ENCODE measurements at regions not wholly inside any gene's neighbourhood (a gene's known extent, or its start where the extent isn't known, plus 50 kb on each side); places are given as distances from the start of the nearest gene placed in this dataset.

- TF ChIP-seq CSDC2 (CRISPR knock-in tag; IDR thresholded peaks at IDR 0.05) = no peak
- no peak for TF ChIP-seq ESRRG (CRISPR knock-in tag; IDR thresholded peaks at IDR 0.05)
Observed at GRCh38 chr14:55834390-55834789, 254.4 kb downstream of the KTN1 start (continued).

GRCh38 chr14:55835985-55836384 is 256.0 kb downstream of the KTN1 start:
- no peak for ATAC-seq
- TF ChIP-seq ZNF565 (CRISPR knock-in tag; conservative IDR thresholded peaks at IDR 0.05; ENCODE audit: low read depth) (no peak), ZFP3 (CRISPR knock-in tag; IDR thresholded peaks at IDR 0.05) (no peak), CREB5 (CRISPR knock-in tag; IDR thresholded peaks at IDR 0.05; ENCODE audit: low read depth) (no peak), CSDC2 (CRISPR knock-in tag; IDR thresholded peaks at IDR 0.05) (no peak), ZFP30 (CRISPR knock-in tag; IDR thresholded peaks at IDR 0.05) (no peak), PATZ1 (CRISPR knock-in tag; IDR thresholded peaks at IDR 0.05; ENCODE audit: borderline replicate concordance) (no peak), TOX (CRISPR knock-in tag; IDR thresholded peaks at IDR 0.05; ENCODE audit: borderline replicate concordance) (no peak), POU6F1 (CRISPR knock-in tag; IDR thresholded peaks at IDR 0.05; ENCODE audit: borderline replicate concordance, low read depth) (no peak), OSR1 (CRISPR knock-in tag; IDR thresholded peaks at IDR 0.05) (no peak), ZNF70 (CRISPR knock-in tag; IDR thresholded peaks at IDR 0.05) (no peak), CSRNP3 (CRISPR knock-in tag; IDR thresholded peaks at IDR 0.05) (no peak), BACH2 (CRISPR knock-in tag; IDR thresholded peaks at IDR 0.05; ENCODE audit: borderline replicate concordance) (no peak), PPARA (CRISPR knock-in tag; IDR thresholded peaks at IDR 0.05; ENCODE audit: borderline replicate concordance) (no peak)

GRCh38 chr14:55837467-55837866 is 257.5 kb downstream of the KTN1 start:
- no peak for ATAC-seq

More at GRCh38 chr14:55837467-55837866, 257.5 kb downstream of the KTN1 start:
- no peak for TF ChIP-seq OSR1 (CRISPR knock-in tag; IDR thresholded peaks at IDR 0.05)
- no peak for TF ChIP-seq BACH2 (CRISPR knock-in tag; IDR thresholded peaks at IDR 0.05; ENCODE audit: borderline replicate concordance)
- TF ChIP-seq CSRNP3 (CRISPR knock-in tag; IDR thresholded peaks at IDR 0.05) = no peak
- TF ChIP-seq CREB5 (CRISPR knock-in tag; IDR thresholded peaks at IDR 0.05; ENCODE audit: low read depth) = no peak
- TF ChIP-seq ARNTL (CRISPR knock-in tag; IDR thresholded peaks at IDR 0.05; ENCODE audit: borderline replicate concordance, low read depth) = no peak
- TF ChIP-seq ZFP3 (CRISPR knock-in tag; IDR thresholded peaks at IDR 0.05) = no peak
- no peak for TF ChIP-seq ISL1 (CRISPR knock-in tag; IDR thresholded peaks at IDR 0.05)
- TF ChIP-seq POU6F1 (CRISPR knock-in tag; IDR thresholded peaks at IDR 0.05; ENCODE audit: borderline replicate concordance, low read depth) = no peak
- TF ChIP-seq RARB (CRISPR knock-in tag; IDR thresholded peaks at IDR 0.05) = no peak
- no peak for TF ChIP-seq ZNF8 (CRISPR knock-in tag; IDR thresholded peaks at IDR 0.05)

Data from SK-N-SH treated with all-trans-retinoic acid at 6 μM for 48 hours (cell line).